ENCODE measurements at regions not wholly inside any gene's neighbourhood (a gene's known extent, or its start where the extent isn't known, plus 50 kb on each side); places are given as distances from the start of the nearest gene placed in this dataset.

DNA sequence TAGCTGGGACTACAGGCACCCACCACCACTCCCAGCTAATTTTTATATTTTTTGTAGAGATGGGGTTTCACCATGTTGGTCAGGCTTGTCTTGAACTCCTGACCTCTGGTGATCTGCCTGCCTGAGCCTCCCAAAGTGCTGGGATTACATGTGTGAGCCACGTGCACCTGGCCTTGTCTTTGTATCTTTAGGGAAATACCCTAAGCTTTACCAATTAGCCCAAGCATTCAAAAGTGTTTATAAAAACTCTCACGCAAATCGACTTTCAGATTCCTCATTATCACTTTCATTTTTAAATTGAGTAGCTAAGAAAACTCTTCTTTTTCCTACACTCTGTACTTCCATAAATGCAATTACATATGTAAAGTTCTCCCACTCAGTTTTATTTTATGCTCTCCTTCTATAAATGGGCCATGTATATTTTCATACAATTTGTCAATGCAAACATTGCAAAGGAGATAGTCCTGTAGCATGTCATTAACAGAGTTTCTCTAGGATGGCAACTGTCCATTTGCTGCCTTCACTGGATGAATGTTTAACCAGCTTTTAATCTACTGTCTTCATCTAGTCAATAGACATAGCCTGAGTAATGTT lies 326.2 kb upstream of the LRATD1 start:
- no peak for TF ChIP-seq CTCF (conservative IDR thresholded peaks at IDR 0.05; ENCODE audit: control insufficient read depth, insufficient read depth, low read depth, low read length)
- no peak overlapping the region for H3K4me3 ChIP-seq (ENCODE audit: control insufficient read depth, low read depth, low read length)
- no peak for DNase-seq (ENCODE audit: low read depth)

DNA sequence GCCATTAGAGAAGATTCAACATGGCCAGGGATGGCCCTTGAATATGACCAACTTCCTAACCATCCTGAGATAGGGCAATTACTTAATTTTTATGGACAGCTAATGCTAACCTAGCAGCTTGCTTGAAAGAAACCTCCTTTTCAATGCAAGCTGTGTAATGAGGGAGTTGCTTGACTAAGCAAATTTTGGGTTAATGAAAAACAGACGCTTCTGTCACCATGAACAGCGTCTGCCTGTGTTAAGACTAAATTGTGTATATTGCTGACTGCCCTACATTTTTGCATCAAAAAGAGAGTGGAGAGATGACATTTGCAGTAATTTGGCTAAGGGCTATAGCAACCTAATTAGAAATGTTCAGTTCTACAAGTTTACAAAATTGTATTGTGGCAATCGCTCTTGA lies 319.2 kb upstream of the LRATD1 start:
- no peak for TF ChIP-seq CTCF (conservative IDR thresholded peaks at IDR 0.05; ENCODE audit: control insufficient read depth, insufficient read depth, low read depth, low read length)
- no peak overlapping the region for H3K4me3 ChIP-seq (ENCODE audit: control insufficient read depth, low read depth, low read length)
- DNase-seq (ENCODE audit: low read depth) = peak; percentile 2

DNA sequence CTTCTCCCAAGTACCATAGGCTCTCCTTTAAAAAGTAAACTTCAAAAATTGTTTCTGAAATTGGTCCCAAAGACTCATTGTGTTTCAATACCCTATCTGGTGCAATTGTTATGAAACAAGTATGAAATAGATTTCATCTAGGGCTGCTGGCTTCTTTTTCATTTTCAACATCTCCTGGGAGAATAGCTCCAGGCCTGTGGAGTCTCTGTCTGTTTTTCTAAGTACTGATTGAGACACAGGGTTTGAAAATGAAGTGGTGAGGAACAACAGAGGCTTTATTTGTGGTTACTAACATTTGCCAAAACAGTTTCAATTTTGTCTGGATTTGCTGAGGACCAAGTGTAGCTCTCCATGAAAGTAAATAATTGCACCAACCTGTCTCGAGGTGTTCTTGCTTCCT lies 315.9 kb upstream of the LRATD1 start:
- no peak overlapping the region for H3K4me3 ChIP-seq (ENCODE audit: control insufficient read depth, low read depth, low read length)
- no peak for DNase-seq (ENCODE audit: low read depth)
- TF ChIP-seq CTCF (conservative IDR thresholded peaks at IDR 0.05; ENCODE audit: control insufficient read depth, insufficient read depth, low read depth, low read length) = no peak

DNA sequence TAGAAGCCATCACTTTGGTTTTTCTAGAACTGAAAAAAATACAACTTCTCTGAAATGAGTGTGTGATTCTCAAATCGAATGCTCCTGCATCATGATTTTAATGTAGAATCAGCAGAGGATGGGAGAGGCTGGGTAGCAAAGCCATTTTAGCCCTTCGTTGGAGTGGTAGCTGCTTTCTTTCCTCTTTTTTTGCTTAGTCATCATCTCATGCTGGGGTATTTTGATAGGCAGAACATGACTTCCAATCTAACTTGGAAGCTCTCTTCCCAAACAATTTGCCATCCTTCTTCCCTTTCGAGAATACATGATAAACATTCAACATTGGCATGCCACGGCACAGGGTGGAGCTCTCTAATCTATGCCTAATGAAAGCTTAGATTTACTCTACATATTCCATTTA lies 311.2 kb upstream of the LRATD1 start:
- DNase-seq (ENCODE audit: low read depth) = no peak
- TF ChIP-seq CTCF (conservative IDR thresholded peaks at IDR 0.05; ENCODE audit: control insufficient read depth, insufficient read depth, low read depth, low read length) = no peak
- H3K4me3 ChIP-seq (ENCODE audit: control insufficient read depth, low read depth, low read length) = no peak overlapping the region

- no peak for TF ChIP-seq CTCF (conservative IDR thresholded peaks at IDR 0.05; ENCODE audit: control insufficient read depth, insufficient read depth, low read depth, low read length)
- no peak for DNase-seq (ENCODE audit: low read depth)
- no peak overlapping the region for H3K4me3 ChIP-seq (ENCODE audit: control insufficient read depth, low read depth, low read length)
Measured at GRCh38 chr2:14322306-14322705, 310.2 kb upstream of the LRATD1 start.

DNA sequence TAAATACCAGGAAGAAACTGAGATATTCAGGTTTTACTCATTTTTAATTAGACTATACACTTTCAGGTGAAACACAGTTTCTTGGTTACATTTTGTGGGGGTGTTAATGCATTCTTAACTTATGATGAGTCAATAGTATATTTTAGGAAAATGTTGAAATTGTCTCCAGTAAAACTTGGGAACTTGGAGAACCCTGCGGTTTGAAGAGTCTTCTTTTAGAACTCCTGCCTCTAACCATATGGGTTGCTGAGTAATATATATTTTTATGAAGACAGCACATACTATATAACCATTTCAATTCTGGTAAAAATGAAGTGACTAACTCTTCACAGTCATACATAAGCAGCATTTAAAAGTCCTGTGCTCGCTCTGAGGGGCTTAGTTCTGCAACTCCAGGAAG lies 308.2 kb upstream of the LRATD1 start:
- TF ChIP-seq CTCF (conservative IDR thresholded peaks at IDR 0.05; ENCODE audit: control insufficient read depth, insufficient read depth, low read depth, low read length) = no peak
- DNase-seq (ENCODE audit: low read depth) = peak; percentile 55

DNA sequence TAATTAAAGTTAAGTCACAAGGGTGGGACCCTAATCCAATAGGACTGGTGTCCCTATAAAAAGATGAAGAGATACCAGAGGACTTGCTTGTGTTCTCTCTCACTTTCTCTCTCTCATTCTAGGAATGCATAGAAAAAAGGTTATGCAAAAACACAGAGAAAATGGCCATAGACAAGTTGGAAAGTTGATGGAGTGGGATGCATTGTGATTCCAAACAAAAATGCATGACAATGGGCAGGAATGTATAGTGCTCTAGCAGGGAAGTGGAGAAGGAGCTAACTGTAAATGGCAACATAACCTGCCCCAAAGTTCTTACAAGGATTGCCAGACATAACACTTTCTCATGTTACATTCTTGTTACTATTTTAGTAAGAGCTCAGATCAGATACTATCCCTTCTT lies 301.6 kb upstream of the LRATD1 start:
- H3K4me3 ChIP-seq (ENCODE audit: control insufficient read depth, low read depth, low read length) = no peak overlapping the region
- TF ChIP-seq CTCF (conservative IDR thresholded peaks at IDR 0.05; ENCODE audit: control insufficient read depth, insufficient read depth, low read depth, low read length) = no peak
- DNase-seq (ENCODE audit: low read depth) = no peak

More for the DNA sequence above, 308.2 kb upstream of the LRATD1 start:
- no peak overlapping the region for H3K4me3 ChIP-seq (ENCODE audit: control insufficient read depth, low read depth, low read length)

Measured in fibroblast of mammary gland (primary cell).